ENCODE measurements at regions not wholly inside any gene's neighbourhood (a gene's known extent, or its start where the extent isn't known, plus 50 kb on each side); places are given as distances from the start of the nearest gene placed in this dataset.

DNA sequence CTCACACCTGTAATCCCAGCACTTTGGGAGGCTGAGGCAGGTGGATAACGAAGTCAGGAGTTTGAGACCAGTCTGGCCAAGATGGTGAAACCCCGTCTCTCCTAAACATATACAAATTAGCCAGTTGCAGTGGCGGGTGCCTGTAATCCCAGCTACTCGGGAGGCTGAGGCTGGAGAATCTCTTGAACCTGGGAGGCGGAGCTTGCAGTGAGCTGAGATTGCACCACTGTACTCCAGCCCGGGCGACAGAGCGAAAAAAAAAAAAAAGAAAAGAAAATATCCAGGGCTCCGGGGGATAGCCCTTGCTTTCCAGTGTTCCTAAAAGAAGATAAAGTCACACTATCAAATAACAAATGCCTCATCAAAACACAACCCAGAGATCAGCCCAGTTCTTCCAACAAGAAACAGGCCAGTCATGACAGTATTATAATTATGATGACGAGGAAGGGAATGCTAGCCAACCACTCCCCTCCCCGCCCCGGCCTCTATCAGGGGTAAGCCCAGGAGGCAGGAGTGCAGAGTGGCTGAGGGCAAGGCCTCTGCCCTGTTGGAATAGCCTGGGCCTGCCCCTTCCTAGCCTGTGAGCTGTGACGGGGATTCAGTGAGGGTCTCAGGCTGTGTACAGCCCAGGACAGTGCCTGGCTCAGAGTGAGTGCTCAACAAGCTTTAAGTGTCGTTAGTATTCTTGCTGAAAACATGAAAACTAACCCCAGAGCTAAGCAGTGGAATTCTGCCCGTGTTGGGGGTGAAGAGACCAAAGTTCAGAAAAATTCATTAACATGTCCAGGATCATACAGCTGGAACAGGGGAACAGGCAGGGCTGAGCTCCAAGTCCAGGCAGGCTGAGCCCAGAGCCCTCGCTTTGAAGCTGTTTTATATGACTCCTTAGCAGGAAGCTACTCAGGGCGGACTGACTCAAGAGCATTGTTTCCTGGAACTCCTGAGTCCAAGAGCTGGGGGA, 54.3 kb downstream of the FAM241B start:
- no peak for DNase-seq

DNA sequence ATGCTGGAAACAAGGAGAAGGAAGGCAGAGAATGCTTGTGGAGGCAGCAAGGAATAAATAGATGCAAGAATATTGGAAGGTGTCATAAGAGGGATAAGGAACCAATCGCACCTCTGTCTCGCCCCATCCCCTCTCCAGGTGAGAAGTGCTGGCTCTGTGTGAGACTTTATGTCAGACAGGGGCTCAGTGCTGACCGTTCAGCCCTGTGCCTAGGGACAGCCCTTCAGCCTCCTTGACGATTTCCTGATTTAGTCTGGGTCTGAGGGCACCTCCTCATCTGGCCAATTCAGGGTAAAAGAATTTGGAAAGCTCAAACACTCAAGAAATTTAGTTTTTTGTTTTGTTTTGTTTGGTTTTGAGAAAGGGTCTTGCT, 54.9 kb downstream of the FAM241B start:
- no peak for DNase-seq

DNA sequence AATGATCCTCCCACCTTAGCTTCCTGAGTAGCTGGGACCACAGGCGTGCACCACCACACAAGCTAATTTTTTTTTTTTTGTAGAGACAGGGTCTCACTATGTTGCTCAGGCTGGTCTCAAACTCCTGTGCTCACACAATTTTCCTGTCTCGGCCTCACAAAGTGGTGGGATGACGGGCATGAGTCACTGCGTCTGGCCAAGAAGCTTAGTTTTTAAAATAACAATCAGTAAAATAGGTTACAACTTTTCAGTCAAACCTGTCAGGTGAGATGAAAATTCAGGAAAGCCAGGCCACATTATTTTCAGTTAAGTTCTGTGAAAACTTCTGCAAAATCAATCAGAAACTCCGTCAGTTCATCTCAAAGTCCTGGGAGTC, 55.4 kb downstream of the FAM241B start:
- DNase-seq = no peak

DNA sequence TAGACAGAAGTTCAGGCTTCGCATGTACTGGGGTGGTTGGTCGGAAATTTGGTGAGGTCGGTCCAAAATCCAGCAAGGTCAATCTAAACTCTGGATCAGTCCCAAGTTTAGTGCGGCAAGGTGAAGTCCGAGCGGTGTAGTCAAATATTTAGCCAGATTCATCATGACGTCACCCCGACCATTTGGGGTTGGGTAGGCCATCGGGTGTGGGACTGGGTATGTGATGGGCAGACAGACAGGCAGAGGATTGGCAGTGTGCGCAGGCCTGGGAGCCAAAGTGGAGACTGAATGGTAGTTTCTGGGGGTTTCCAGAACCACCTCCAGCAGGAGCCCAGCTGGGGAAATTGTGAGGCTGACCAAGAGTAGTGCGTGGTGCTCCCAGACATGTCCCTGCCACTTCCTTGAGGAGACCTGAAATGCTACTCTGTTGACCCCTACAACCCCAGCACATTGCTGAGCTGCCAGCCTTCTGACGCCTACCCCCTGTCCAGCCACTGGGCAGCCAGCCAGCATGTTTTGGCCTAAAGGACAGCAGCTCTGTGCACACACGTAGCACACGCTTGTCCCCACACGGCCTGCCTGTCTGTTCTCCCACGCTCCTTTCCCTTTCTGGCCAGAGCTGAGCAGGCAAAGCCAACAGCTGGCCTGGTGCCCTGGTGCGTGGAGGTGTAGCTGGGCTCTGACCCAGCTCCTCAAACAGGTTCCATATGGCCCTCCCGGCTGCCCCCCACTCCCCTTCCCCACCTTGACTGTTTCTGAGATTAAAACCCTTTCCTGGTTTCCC, 55.9 kb downstream of the FAM241B start:
- no peak for DNase-seq

DNA sequence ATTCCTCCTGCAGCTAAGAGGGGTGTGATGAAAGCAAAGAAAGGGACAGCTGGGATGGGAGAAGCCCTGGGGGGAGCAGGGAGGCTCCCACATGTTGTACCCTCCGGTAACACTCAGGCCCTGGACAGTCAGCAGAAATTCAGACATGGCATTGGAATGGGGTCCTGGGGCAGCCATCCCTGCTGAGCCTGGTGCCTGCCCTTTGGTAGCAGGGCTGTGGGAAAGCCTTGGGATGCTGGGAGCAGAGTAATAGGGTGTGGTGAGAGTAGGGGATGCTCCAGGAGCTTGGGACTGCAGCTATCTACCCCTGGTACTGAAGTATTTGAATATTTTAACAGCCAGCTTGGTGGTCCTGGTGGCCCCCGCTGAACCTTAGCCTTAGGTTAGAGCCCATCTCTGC, 56.8 kb downstream of the FAM241B start:
- no peak for DNase-seq

DNA sequence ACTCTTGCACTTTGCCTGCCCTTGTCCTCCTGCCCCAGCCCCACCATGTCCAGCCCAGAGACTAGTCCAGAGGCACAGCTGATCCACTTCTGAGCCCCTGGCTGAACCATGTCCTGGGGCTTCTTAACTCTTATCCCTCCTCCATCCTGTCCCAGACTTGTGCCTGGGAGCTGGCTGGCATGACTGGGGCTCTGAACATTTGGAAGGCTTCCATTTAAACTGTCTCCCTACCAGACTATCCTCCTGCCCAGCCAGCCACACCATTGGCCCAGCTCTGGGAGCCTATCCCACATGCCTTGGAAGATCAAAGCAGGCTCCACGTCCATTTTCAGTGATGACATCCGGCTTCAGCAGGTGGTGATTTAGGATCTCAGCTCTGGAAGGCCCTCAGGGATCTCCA, 57.4 kb downstream of the FAM241B start:
- no peak for DNase-seq

DNA sequence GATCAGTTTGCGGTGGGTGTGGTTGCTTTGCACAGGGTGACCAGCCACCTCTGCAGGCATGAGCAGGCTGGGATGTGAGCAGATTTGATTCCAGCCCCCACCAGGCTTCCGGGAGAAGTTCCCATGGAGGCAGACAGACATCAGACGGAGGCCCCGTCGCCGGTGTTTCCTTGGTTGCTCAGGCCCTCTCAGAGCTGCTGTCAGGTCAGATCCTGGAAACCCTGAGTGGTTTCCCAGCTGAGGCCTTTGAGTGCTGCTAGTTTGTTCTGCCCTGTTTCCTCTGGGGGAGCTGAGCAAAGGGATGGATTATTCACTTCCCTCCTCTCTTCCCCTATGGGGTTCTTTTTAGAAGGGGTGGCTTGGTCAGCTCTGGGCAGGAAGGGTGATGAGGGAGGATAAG, 62.2 kb downstream of the FAM241B start:
- no peak for DNase-seq

DNA sequence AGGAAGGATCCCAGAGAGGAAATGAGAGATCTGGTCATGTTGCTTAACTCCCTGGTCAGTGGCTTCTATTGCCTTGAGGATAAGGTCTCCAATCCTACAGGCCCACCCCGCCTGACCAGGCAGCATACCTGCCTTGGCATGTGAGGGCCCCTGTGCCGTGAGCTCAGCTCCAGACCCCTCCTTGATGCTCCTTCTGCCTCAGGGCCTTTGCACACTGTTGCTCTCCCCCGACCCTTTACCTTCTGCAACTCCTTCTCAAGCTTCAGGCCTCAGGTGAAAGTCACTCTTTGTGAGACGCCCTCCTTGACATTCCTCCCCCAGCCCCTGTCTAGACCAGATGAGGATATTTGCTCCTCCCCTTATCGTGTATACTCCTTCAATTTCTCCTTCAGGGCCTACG, 62.8 kb downstream of the FAM241B start:
- DNase-seq = no peak

DNA sequence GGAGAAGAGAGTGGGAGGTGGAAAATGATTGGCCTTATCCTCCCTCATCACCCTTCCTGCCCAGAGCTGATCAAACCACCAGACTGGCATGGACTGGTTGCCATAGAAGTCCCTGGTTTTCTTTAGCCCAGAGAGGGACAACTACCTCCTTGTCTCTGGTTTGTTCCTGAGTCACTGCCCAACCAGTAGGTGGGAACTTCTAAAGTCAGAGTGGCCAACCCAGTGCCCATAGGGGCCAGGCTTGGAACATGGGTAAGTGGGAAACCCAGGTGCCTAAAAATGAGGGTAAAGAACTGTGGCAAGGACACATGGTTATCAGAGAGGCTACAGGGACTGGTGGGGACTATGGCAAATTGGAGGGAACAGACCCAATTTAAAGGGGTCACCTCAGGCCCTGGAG, 63.8 kb downstream of the FAM241B start:
- no peak for DNase-seq

DNA sequence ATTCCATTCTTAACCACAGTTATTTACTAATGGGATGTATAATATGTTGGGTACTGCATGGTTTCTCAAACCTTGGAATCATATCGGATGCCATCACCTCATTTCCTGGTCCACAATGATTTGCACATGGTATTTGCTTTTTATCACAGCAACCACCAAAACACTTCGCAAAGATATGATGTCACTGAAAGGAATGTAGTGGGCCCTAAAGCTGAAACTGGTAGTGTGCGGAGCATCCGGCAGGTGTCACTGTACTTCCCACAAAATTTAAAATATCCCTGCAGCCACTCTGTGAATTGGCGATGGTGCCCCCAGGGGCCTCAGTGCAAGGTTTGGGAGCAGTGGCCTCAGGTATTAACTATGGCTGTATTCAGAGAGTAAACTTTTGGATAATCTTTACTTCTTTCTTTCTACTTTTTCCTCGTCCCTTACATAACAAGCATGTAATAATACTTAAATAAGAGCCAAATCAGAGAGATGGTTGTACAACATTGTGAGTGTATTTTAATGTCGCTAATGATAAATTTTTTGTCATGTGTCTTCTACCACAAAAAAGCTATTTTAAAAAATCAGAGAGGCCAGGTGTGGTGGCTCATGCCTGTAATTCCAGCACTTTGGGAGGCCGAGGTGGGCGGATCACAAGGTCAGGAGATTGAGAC, 66.2 kb downstream of the FAM241B start:
- DNase-seq = peak; percentile 29

DNA sequence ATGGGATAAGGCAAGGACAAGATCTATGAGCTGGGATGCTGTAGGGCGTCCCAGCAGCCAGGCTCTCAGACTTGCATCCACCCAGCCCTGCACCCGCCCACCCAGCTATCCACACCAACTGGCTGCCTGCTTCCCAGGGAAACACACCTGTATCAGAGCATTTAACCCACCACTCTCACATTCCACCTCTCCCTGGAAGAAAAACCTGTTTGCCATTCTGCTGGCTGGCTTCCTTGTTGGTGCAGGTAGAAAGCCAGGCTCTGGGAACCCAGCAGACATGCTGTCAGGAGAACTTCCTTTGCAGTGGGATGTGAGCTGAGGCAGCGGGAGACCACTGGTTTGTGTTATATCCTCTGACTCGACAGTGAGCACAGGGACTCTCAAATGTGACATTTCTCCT, 67.0 kb downstream of the FAM241B start:
- DNase-seq = no peak

DNA sequence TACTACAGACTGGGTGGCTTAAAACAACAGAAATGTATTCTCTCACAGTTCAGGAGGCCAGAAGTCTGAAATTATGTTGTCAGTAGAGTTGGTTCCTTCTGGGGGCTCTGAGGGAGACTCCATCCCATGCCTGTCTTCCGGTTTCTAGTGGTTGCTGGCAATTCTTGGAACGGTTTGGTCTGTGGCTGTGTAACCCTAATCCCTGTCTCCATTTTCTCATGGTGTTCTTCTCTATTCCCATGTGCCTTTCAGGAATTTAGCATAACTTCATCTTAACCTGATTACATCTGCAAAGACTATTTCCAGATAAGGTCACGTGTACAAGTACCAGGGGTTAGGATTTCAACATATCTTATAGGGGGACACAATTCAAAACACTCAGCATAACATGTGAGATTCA, 73.2 kb downstream of the FAM241B start:
- no peak for DNase-seq

DNA sequence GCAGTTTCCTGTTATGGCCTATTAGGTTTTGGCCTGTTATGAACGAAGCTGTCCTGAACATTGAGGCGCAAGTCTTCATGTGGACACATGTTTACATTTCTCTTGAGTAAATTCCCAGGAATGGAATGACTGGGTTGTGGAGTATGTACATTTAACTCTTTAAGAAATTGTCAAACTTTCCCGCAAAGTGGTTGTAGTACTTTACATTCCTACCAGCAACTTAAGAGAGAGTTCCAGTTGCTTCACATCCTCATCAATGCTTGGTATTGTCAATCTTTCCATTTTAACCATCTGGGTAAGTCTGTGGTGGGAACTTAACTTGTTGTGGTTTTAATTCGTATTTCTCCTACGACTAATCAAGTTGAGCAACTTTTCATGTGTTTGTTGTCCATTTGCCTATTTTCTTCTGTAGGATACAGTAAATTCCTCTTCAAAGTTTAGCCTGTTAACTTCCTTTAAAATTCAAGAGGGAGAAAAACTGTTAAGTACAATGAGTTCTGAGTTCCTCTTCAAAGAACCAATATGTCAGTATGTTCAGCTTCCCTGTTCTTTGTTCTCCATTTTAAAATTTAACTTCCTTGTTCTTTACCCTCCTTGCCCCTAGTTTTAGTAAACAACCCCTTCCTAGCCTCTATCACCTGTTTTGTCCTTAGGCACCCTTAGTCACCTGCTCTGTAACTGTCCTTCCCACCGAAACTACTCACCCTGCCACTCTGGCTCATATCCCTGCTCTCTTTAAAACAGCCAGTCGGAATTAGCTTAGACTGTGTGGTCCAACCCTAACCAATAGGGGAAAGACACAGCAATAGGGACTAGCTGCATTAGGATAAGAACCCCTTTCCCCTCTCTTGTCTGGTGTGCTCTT, 74.0 kb downstream of the FAM241B start:
- no peak for DNase-seq

DNA sequence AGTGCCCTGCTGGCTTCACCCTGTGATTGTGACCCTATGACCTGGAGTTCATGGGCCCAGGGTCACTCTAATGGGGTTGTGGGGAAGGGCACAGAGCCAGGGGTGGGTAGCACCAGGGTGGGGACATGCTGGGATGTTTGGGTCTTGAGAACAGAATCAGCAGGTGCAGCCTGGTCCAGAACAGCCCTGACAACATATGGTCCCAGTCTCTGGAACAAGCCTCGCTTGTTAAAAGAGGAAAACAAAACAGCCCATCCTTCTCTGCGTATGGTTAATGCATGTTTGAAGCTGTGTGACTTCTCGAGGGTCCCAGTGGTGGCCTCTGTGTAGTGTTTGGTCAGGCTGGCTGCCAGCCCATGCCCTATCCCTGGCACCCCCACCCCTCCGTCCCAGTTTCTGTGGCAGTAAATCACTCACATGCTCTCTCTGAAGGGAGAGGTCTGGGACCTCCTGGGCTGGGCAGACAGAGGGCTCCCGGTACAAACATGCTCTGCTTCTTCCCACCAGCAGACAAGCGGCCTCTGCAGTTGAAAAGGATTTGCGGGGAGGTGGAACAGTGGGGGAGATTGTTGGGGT, 79.4 kb downstream of the FAM241B start:
- DNase-seq = no peak

DNA sequence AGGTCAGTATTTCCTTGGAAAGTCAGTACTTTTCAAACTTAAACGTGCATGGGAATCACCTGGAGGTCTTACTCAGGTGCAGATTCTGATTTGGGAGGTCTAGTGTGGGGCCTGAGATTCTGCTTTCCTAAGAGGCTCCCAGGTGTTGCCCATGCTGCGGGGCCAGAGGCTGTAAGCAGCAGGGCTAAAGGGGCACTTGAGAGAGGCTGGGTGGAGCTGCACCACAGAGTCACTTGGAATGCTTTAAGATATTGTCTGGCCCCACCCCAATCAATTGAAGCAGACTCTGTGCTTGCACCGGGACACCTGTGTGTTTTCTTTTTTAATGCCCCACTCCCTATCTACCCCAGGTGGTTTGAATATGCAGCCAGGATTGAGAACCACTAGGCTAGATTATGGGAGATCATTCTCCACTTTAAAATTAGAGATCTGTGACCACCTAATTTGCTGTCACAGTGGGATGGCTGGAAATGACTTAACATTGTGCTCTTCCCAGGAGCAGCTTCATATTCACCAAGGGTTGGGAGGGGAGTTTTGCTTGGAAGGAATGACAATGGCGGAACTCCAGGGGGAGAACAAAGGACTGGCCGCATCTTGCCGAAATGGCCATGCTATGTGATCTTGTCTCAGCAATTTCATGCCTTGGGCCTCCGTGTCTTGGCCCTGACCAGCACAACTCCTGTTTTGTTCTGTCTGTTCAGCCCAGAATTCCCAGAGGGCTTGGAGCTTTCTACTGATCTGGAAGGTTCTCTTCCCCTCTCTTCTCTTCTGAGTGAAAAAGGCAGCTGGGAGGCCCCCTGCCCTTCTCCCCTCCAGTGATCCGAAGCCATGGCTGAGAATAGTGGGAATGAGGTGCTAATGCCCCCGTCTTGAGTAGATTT, 80.2 kb downstream of the FAM241B start:
- no peak for DNase-seq

DNA sequence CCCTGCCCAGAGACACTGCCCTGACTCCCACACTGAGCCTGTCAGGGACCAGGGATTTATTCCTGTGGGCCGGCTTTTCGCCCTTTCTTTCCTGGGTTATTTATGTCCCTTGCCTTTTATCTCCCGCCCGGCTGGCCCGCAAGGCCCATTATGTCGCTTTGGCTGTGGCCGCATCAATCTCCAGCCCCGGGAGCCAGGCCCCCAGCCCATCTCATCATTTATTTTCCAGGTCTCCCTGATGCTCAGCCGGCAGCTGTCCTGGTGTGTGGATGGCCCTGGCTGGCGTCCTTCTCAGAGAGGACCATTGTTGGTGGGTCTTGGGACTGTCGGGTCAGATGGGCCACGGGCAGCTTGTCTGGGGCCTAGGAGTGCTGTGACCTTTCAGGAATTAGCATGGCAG, 82.3 kb downstream of the FAM241B start:
- no peak for DNase-seq

DNA sequence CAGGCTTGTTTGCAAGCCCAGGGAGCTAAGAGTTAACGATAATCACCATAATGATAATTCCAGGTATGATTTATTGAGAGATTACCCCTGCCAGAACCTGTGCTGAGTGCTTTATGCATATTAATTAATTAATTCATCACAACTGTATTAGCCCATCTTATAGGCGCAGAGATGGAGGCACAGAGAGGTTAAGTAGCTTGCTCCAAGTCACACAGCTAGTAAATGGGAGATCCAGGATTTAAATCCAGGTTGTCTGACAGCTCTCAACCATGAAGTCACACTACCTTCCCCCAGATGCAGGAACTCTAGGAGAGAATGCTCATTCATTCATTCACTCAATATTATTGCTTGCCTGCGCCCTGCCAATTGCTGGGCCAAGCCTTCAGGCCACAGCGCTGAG, 84.5 kb downstream of the FAM241B start:
- no peak for DNase-seq

DNA sequence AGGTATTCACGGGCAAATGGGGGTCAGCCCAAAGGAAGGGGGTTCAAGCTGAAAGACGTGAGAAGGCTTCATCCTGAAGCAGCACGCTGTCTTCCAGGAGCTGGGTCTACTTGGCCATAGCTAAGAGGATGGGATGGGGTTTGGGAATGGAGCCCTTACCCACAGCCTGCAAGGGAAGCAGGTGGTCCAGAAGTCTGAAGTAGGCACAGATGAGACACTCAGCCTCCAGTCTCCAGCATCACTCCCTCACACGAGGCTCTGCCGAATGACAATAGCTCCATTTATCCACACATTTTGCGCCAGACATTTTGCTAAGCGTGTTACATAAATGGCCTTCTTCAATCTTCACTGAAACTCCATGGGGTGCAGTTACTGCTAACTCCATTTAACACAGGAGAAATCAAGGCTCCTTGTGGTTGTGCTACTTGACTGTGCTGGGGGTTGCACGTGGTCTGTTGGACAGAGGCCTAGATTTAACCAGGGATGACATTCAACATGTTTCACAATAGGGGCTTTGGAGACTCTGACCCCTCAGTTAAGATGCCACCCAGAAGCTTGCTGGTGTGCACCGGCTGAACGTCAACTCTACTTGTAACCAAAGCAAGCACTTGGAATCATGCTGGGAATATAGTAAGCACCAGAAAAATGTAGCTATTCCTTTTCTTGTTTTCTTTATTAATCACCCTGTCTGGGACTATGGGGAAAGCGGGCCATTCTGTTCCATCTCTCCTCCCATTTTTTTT, 85.3 kb downstream of the FAM241B start:
- no peak for DNase-seq

DNA sequence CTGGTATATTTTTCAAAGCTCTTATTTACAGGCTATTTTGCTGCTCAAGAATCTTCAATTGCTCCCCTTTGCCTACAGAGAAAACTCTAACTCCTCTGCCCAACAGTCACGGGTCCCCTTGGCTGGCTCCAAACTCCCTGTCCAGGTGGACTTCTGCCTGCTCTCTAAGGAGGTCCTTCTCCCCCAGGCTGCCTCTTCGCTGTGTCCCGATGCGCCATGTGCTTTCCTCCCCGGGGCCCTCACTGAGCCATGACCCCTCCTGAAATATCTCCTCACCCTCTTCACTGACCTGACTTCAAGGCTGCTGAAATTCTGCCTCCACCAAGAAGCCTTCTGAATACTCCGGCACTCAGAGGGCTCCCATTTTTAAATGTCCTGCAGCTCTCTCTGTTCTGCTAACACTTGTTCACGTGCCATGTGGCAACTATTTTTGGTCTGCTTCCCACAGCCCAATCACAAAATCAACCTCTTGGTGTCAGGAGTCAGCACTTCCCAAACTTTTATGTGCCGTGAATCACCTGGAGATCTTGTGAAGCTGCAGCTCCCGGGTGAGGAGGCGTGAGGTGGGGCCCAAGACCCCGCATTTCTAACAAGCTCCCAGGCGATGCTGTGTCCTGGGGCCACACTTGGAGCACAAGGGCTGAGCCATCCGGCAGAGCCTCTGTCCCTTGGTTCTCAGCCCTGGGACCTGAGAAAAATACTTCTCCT, 85.7 kb upstream of the COL13A1 start:
- no peak for DNase-seq
